RWPE1 (cell line): ENCODE measurements at regions not wholly inside any gene's neighbourhood (a gene's known extent, or its start where the extent isn't known, plus 50 kb on each side); places are given as distances from the start of the nearest gene placed in this dataset.

ENCODE experiments used
- CTCF ChIA-PET: fragments of 350-600 bp; sonication (Branson Sonifier 250); formaldehyde crosslinking; extraction: SDS; loops from one replicate; lab custom pipeline; 2021; lab: Yijun Ruan, JAX
- POLR2A ChIA-PET: fragments of 400-600 bp; formaldehyde crosslinking; extraction: SDS; loops from one replicate; lab custom pipeline; 2020; ENCODE audit warnings: antibody characterized with exemption; ENCODE audit not compliant: low non-redundant PET; lab: Yijun Ruan, JAX
- DNase-seq: peaks from one replicate; pipeline ENCODE4 v3.0.0; 2012; ENCODE audit warnings: low spot score
- H3K27ac ChIP-seq: fragments of 450-650 bp; 2 replicates; pipeline ENCODE4 v1.5.1; 2017
- TF ChIP-seq, protein P1 (sequence below): fragments of 450-650 bp; conservative IDR thresholded peaks from 2 replicates; pipeline ENCODE4 v1.5.1; 2017; ENCODE audit warnings: low read depth, mild to moderate bottlenecking

DNA sequence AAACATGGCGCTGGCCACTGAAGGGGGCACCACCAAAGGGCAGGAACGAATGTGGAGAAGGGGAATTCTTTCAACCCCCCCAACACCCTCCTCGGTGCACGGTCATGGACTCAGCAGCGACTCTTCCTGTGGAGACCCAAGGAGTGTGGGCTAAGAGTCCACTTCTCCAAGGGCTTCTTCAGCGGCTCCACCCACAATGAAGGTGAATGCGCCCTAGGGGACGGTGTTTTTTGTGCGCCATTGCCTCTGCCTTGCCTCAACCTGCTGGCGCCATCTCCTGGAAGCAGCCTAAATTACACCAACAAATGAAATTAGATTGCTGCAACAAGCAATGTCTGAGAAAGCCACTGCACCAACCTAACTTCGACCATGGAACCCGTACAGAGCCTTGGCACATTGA lies 169.2 kb upstream of the MAGEB18 start:
- no peak for DNase-seq
- TF ChIP-seq, protein P1, sequence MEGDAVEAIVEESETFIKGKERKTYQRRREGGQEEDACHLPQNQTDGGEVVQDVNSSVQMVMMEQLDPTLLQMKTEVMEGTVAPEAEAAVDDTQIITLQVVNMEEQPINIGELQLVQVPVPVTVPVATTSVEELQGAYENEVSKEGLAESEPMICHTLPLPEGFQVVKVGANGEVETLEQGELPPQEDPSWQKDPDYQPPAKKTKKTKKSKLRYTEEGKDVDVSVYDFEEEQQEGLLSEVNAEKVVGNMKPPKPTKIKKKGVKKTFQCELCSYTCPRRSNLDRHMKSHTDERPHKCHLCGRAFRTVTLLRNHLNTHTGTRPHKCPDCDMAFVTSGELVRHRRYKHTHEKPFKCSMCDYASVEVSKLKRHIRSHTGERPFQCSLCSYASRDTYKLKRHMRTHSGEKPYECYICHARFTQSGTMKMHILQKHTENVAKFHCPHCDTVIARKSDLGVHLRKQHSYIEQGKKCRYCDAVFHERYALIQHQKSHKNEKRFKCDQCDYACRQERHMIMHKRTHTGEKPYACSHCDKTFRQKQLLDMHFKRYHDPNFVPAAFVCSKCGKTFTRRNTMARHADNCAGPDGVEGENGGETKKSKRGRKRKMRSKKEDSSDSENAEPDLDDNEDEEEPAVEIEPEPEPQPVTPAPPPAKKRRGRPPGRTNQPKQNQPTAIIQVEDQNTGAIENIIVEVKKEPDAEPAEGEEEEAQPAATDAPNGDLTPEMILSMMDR, result no peak
- POLR2A ChIA-PET, result no interaction called here
- no peak overlapping the region for H3K27ac ChIP-seq
- CTCF ChIA-PET, result no interaction called here

DNA sequence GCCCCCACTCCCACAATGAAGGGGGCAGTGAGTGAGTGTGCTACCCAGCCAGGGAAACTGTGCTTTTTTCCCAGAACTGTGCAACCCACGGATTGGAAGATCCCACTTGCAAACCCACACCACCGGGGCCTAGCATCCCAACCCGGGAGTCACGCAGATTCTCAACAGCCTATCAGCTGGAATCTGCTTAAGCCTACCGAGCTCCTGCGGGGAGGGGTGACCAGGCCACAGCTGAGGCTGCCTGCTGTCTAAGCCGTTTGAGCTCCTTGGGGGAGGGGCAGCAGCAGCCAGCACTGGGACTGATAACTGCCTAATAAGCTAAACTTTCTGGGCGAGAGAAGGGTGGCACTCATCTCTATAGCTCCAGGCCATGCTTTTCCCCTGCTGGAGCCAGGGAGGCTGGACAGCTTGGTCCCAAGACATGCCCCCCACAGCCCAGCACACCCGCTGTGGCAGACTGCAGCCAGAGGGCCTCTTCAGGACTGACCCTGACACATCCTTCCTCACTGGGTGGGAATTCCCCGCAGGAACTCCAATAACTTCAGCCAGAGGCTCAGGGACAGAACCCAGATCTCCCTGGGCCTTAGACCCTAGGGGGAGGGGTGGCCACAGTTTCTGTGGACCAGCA lies 161.3 kb upstream of the MAGEB18 start:
- DNase-seq, result no peak
- CTCF ChIA-PET, result no interaction called here

DNA sequence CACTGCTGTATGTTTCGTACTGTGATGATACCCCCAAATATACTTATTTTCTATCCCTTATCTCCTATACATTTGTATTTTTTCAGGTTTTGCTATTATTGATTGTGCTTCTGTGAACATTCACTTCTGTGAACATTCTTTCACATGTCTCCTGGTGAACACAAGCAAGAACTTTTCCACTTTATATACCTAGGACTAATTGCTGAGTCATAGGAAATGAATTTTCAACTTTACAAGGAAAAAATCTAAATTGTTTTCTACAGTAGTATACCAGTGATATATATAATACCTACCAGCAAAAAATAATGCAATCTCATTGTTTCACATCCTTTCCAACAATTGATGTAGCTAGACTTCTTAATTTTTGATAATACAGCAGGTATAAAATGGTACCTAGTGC lies 139.5 kb upstream of the MAGEB18 start:
- CTCF ChIA-PET, result interaction anchor here (0.6 kb wide), 1 partner anchor 709 kb away, joined by 9 read pairs; no protein-coding TSS in a partner anchor
- H3K27ac ChIP-seq, result no peak overlapping the region
- DNase-seq, result no peak
- POLR2A ChIA-PET, result no interaction called here
- TF ChIP-seq, protein P1, result no peak

More for the DNA sequence above, 161.3 kb upstream of the MAGEB18 start:
- TF ChIP-seq, protein P1, result no peak
- POLR2A ChIA-PET, result no interaction called here
- no peak overlapping the region for H3K27ac ChIP-seq

DNA sequence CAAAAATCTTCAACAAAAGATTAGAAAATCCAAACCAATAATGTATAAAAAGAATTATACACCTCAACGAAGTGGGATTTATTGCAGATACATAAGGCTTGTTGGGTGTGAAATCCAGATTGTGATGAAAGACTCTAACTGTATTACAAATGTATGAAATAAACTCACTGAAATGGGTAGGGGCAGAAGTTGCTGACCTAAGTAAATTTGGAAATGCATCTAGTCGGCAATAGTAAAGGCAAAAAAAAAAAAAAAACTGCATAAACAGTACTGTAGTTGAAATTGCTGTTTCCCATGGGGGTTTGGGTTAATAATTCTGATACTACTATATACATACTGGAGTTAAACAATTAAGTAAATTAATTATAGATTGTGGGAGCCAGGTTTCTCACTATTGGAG lies 130.7 kb upstream of the MAGEB18 start:
- ChIA-PET POLR2A (no interaction called here), CTCF (no interaction called here)
- TF ChIP-seq, protein P1, result no peak
- DNase-seq, result no peak
- no peak overlapping the region for H3K27ac ChIP-seq

DNA sequence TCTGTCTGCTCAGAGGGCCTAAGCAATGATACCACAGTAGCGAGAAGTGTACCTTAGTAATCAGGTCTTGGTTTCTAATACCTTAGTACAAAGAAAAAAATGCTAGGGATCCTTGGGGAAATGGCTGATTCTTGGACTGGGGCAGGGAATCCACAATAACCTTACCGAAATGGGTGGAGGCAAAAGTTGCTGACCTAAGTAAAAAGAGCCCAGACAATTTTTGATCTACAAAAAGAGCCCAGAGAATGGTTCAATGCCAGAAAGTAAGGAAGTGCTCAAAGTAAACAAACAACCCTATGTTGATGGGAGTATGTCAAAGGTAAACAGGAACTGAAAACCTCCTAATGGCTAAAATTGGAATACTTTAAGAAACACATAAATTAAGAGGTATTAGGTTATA lies 130.1 kb upstream of the MAGEB18 start:
- DNase-seq, result no peak
- POLR2A ChIA-PET, result no interaction called here
- TF ChIP-seq, protein P1, result no peak
- no peak overlapping the region for H3K27ac ChIP-seq
- CTCF ChIA-PET, result no interaction called here

DNA sequence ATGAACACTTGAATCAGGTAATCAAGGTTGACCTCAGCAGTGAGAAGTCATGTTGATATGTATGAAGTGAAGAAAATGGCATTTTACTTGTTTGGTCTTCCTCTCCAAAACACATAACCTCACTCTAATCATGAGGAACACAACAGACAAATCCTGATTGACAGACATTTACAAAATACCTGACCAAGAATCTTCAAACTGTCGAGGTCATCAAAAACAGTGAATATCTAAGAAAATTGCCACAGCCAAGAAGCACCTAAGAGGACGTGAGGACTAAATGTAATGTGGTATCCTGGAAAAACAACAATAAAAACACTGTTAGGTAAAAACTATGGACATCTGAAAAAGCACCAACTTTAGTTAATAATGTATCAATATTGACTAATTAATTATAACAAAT lies 129.5 kb upstream of the MAGEB18 start:
- TF ChIP-seq, protein P1, result no peak
- POLR2A ChIA-PET, result no interaction called here
- CTCF ChIA-PET, result no interaction called here
- DNase-seq, result no peak
- no peak overlapping the region for H3K27ac ChIP-seq
